ENCODE measurements at regions not wholly inside any gene's neighbourhood (a gene's known extent, or its start where the extent isn't known, plus 50 kb on each side); places are given as distances from the start of the nearest gene placed in this dataset.

DNA sequence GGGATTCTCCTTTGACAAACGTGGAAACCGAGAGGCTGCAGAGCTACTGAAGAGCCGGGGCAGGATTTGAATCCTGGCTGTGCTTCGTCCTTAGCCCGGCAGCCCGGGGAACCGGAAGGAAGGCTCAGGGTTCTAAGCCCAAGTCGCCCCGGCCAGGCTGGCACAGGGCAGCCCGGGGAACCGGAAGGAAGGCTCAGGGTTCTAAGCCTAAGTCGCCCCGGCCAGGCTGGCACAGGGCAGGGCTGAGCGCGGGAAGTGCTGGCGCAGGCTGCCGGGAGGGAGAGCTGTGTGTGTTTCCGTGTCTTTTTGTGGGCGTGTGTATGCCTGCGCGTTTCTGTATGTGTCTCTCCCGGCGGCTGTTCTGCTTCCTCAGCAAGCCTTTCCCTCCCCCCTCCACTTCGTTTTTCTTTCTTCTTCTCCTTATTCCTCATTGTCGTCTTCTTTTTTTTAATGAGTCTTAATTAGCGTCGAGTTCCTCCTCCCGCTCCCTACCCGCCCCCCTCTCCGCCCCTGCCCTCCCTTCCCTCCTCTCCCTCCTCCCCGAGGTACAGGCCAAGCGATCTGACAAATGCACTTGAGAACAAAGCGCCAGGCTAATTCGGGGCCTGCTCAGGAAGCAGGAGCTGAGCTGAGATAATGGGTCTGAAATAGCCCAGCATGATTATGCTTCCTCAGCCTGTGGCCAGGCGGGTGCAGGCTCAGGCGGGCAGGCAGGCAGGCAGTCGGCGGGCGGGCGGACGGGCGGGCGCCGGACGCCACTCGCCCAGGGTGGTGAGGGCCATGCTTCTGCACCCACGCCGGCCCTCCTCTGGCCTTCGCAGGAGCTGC is 65.9 kb downstream of the EFNB1 start:
- DNase-seq (ENCODE audit: low read depth in 2 of 2): peak in 1 of 2 donors; percentile 1

DNA sequence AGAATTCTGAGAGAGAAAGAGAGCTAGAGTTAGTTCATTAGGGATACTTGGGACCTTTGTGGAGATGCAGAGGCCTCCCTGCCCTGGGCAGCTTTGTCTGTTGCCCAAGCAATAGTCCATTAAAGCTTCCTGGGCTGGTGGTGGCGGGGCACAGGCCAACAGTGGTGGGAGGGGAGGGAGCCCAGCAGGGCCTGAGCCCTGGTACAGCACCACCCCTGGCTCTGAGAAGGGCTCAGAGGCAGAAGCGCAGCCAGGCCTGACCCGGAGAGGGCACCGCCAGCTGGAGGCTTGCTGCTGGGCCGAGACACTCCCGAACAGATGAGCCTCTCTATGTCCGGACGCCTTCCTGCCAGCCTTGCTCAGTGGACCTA is 65.3 kb downstream of the EFNB1 start:
- DNase-seq (ENCODE audit: low read depth in 2 of 2): no peak

DNA sequence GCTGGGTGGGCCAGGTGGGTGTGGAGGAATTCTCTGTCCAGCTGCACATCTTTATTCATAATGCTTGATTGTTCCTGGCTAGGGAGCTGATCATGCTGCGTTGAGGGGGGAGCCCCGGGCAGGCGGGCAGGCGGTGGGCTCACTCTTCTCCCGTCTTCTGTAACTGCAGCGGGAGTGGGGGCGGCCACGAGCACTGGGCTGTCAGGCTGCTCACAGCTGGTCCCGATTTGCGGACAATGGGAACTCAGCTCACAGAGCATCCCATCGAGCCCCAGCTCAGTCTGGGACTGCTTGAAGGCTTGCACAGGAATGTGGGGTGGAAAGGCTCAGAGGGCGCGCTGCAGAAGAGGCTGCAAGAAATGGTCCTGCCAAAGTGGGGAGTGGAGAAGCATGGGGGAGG is 63.8 kb downstream of the EFNB1 start:
- DNase-seq (ENCODE audit: low read depth in 2 of 2): no peak

DNA sequence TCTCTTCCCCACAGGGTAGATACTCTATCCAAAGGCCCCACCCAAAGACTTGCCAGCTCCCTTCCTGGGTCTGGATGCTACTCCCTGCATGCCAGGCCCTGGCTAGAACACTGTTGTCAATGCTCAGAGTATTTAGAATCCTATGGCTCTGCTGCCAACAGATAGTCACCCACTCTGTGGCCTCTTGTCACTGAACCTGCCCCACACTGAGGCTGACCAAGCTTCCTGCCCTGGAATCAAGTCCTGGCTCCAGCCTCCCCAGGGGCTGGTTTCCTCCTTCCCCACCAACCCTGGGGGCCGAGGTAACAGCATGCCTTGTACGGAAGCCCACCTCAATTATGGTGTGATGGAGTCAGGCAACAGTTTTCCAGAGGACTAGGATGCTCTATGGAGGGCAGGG is 63.3 kb downstream of the EFNB1 start:
- DNase-seq (ENCODE audit: low read depth in 2 of 2): no peak

Data from stimulated activated CD8-positive, alpha-beta memory T cell treated with anti-CD3 and anti-CD28 coated beads, Interleukin-2, amount 100 ng/mL, for 48 hours (primary cell).